ENCODE measurements at regions not wholly inside any gene's neighbourhood (a gene's known extent, or its start where the extent isn't known, plus 50 kb on each side); places are given as distances from the start of the nearest gene placed in this dataset.
"Not testable (repeated sequence)": the region's sequence is repeated elsewhere in the genome, so short reads cannot be mapped to it uniquely, and the experiment has no call there.

DNA sequence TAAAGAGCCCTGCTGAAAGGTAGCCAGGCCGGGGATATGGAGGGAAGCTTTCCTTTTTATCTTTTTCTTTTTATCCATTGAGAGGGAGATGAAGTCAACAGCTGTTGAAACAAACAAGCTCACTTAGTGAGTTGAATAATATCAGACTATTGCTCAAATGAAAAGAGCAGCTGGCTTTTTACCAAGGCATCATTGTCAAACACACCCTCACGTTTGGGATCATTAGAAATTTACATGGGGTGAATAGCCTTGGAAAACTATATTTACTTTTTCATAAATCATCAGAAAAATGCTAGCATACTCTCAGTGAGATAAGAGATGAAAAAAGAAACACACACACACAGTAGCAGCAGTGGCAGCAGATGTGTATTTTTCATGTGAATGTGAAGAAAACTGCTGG is 71.5 kb upstream of the HNMT start:
- DNase-seq, result no peak

DNA sequence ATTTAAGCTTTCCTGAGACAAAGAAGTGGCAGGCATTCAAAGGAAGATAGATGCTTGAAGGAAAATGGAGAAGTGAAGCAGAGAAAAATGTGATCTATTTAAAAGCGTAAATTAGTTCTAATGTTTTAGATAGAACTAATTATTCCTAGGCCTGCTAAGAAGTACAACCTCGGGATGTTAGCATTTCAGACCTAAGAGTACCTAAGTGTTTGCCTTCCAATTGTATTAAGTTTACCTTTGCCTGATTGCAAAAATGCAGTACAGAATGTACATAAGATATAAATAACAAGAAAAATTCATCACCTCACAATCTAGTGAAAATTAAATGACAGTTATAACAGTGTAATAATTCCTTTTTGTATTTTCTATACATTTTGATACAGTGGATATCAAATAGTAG is 71.1 kb upstream of the HNMT start:
- no peak for DNase-seq

DNA sequence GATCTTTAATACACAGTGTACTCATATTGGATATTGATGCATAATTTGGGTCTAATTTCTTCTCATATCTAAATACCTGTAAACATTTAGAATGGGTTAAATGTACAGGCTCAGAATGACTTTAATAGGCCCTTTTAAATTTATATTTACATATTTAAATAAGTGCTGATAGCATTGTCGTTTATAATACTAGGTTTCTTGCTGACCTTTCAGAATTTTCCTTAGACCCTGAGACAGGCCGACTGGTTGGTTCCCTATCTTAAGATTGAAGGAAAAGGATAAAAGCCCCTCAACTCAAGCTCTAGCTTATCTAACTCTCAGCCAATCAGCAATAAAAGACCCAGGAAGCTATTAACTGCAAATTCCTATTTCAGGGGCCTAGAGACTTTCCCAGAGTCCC is 67.8 kb upstream of the HNMT start:
- no peak for DNase-seq

DNA sequence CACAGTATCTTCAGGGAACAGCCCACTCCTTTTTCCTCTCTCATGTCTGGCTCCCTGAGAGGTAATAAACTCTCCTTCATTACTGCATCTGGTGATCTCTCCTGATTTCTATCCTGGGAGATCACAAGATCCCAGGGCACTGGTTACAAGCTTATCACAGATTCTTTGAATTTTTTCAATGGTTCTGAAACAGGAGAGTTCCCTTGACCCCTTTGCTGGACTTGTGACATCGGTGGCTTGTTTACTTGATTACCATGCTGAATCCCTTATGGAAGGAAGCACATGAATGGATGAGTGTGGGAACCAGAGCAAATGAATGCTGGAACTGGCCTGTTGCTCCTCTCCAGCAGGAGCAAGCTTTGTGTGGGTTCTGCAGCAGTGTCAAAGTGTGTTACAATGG is 67.2 kb upstream of the HNMT start:
- DNase-seq, result no peak

DNA sequence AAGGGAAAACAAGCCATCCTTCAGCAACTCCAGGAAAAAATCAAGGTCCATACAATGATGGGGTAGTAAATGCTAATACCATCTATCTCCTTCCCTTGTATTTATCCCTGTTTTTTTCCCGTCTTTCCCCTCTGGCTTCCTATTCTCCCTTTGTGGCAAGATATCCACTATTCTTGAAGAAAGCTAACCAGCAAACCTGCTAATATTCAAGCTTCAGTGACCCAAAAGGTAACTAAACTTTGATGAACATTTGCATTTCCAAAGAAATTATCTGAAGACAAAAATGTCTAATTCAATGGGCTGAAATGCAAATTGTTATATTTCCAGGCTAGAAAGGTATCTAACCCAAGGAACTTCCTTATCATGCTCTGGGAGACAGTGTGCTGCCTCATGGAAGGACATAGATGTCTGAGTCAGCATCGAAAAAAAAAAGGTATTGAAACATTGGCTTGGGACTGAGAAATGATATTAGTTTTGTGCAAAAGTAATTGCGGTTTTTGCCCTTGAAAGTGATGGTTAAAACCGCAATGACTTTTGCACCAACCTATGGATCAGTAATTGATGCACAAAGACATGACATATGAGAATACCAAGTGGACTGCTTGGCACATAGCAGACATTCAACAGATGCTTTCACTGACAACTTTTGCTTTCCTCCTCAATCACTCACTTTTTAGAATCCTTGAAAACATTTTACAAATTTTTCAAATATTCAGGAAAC is 63.7 kb upstream of the HNMT start:
- DNase-seq, result no peak

DNA sequence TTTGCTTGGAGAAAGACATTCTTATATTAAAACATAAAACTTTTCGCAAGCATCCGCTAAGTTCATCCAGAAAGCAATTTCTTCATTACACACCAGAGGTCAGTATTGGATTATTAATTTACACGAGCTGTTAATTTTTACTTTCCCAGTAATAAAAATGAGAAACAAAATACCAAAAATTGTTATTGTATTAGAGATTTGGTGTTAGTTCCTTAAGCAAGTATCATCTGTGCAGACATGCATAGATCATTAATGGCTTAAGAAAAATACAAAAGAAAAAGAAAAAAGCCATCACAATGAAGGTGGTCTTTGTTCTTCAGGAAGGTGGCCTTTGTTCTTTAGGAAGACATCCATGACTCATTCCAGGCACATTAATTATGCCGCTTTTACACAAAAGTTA is 53.6 kb upstream of the HNMT start:
- peak; percentile 32 for DNase-seq

DNA sequence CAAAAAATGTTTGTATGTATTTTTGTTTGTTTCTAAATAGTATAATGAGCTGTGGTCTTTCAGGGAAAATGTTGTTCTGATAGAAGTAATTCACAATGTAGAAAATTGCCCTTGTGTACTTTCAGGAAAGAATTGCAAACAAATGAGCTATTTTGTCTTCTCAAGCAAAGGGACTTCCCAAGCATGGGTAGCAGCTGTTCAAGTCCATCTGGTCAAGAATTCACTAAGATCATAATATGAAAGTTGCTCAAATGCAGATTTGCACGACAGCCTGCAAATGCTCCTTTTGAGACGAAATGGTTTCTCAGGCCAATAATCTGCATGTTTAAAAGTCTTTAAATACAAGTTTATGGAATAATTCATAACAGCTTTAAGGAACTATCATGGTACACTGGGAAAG is 51.9 kb upstream of the HNMT start:
- DNase-seq, result no peak

DNA sequence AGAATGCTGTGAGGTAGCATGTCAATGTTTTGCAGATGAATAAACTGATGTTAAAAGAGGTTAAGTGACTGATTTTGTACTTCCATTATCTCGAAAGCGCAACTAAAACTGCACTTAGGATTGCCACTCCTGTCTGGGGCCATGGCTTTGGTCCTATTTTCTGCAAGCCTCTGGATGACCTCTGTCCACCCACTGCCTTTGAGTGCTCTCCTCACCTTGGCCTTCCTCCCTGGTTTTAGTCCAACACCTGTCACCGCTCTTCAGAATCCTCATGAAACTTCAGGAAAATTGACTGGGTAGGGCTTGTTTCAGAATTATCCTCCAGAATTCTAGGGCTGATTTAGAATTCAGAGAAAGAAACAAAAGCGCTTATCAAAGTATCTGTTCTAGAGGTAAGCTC is 51.1 kb upstream of the HNMT start:
- DNase-seq, result no peak

DNA sequence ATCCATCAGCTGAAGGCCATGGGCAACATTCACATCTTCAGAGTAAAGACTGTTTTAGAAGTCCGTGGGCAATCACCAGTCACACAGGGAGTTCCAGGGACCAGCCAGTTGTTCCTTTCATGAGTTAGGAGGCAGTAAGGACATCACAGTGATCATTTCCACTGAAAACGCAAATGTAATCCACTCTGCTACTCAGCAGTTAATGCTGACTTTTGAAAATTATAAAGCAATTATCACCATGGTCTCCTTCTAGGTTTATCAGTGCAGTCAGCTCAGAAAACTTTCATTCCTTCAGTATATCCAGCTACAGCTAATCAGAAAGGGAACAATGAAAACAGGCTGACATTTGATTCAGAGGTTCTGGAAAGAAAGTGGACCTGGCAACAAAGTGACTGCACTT is 50.6 kb upstream of the HNMT start:
- DNase-seq, result not testable (repeated sequence)

Data from fibroblast of upper back skin (primary cell).